Medulla oblongata (tissue), 1 donor: ENCODE measurements at regions not wholly inside any gene's neighbourhood (a gene's known extent, or its start where the extent isn't known, plus 50 kb on each side); places are given as distances from the start of the nearest gene placed in this dataset.
A peak's percentile ranks its signal among the peaks of the same experiment; 100 is the strongest.
"Not testable (repeated sequence)": the region's sequence is repeated elsewhere in the genome, so short reads cannot be mapped to it uniquely, and the experiment has no call there.

Experiments
- DNase-seq: peaks from one replicate; pipeline ENCODE4 v3.0.0-alpha.2; 2015; ENCODE audit errors: extremely low spot score

GRCh38 chr14:56046546-56046945 is 71.7 kb upstream of the PELI2 start:
- no peak for DNase-seq

DNA sequence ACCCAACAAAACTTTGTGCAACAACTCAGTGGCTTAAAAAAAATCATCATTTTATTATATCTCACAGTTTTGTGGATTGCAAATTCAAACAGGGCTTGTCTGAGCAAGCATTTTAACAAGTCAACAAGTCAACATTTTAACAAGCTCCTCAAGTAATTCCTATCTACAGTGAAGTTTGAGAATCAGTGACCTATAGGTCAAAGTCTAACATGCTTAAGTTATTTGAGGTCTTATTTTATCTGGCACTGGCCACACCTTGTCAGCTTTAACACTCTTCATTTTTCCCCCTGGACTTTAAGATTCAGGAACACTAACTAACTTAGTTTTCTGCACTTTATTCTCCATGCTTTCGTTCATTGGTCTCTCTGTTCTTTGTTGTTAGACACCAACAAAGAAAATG is 71.2 kb upstream of the PELI2 start:
- DNase-seq, result no peak

GRCh38 chr14:56049536-56049935 is 68.7 kb upstream of the PELI2 start:
- DNase-seq, result no peak

GRCh38 chr14:56055511-56055910 is 62.7 kb upstream of the PELI2 start:
- DNase-seq, result peak; percentile 81

- DNase-seq, result no peak
These were observed 62.2 kb upstream of the PELI2 start for GRCh38 chr14:56056031-56056430.

GRCh38 chr14:56057071-56057741 is 61.0 kb upstream of the PELI2 start:
- no peak for DNase-seq

GRCh38 chr14:56057767-56058166 is 60.4 kb upstream of the PELI2 start:
- DNase-seq, result no peak

DNA sequence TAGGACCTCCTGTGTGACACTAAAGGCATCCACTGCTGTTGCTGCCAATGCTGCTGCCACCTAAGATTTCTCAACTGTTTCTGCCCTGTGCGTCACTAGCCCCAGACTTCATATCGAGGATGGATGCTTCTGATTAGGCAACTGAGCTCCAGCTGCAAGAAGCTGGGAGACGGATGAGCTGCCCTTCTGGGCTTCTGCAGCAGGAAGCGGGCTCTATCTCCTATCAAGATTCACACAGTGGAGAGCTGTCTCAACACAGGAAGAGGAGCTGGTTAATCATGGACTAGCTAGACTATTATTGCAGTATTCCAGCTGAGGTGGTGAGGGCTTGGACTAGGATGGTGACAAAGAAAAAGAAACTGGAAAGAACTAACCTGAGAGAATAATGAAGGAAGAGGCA is 59.2 kb upstream of the PELI2 start:
- no peak for DNase-seq

DNA sequence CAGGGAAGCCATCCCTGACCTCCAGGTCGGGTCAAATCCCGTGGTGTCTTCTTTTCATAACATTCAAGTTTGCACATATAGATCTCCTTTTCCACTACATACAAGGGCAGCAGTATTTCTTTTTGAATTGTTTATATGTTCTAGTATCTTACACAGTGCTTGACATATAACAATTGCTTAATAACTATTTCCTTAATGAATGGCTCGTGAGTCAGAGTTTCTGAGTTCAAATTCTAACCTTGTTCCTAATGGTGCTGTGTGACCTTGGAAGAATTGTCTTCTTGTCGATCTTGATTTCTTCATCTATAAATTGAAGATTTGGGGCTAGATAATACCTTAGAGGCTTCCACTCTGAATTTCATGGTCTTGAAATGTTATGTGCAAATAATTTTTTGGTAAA is 57.2 kb upstream of the PELI2 start:
- no peak for DNase-seq

GRCh38 chr14:56063131-56063530 is 55.1 kb upstream of the PELI2 start:
- no peak for DNase-seq

GRCh38 chr14:56064513-56064912 is 53.7 kb upstream of the PELI2 start:
- DNase-seq, result no peak

GRCh38 chr14:56065199-56065598 is 53.0 kb upstream of the PELI2 start:
- not testable (repeated sequence) for DNase-seq

DNA sequence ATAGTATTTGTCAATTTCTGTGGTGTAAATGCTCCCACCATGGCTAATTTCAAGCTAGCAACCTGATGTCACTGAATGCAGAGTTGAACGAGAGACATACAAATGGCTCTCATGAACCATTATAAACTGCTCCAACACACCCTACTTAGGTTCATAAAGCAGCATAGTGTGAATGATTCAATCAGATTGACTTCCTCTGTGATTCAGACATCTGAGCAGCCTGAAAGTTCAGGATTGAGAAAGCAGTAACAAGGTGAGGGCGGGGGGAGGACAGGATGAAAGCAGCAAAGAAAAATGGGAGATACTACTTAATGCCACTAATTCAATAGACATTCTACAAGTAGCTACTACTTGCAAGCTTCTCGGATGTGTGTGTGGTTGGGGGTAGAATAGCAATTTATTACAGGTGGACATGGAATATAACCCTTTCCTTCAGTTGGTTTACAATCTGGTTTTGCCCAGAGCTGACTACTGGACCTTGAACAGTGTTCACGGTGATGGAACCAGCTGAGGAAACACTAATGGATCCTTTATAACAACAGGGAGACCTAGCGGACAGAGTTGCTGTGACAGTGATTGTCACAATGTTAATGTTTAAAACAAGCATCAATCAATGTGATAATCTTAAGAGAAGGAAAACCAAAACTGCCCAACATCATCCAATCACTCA is 52.5 kb upstream of the PELI2 start:
- no peak for DNase-seq
